ENCODE measurements at regions not wholly inside any gene's neighbourhood (a gene's known extent, or its start where the extent isn't known, plus 50 kb on each side); places are given as distances from the start of the nearest gene placed in this dataset.

GRCh38 chr7:25295387-25295786, 67.1 kb upstream of the NPVF start (continued):
- no peak for TF ChIP-seq CTCF (IDR thresholded peaks at IDR 0.05 in 2 of 3, conservative IDR thresholded peaks at IDR 0.05 in 1 of 3; ENCODE audit: borderline replicate concordance in 1 of 3, insufficient read depth in 1 of 3, low read depth in 2 of 3, low read length in 2 of 3)
- TF ChIP-seq CEBPB (IDR thresholded peaks at IDR 0.05; ENCODE audit: low read depth): no peak
- no peak for TF ChIP-seq EGR1 (IDR thresholded peaks at IDR 0.05; ENCODE audit: low read depth)
- no peak for TF ChIP-seq EZH2phosphoT487 (IDR thresholded peaks at IDR 0.05; ENCODE audit: borderline replicate concordance)
- TF ChIP-seq YY1 (IDR thresholded peaks at IDR 0.05; ENCODE audit: extremely low read depth, insufficient replicate concordance, low read depth, low read length): no peak
- TF ChIP-seq POLR2A (IDR thresholded peaks at IDR 0.05; ENCODE audit: borderline replicate concordance, extremely low read depth, insufficient read depth, insufficient read length): no peak
- TF ChIP-seq ZFX (IDR thresholded peaks at IDR 0.05): no peak
- no peak for TF ChIP-seq ZBTB33 (IDR thresholded peaks at IDR 0.05; ENCODE audit: extremely low read depth, insufficient replicate concordance, low read length)
- TF ChIP-seq POLR2AphosphoS5 (IDR thresholded peaks at IDR 0.05; ENCODE audit: low read depth, low read length): no peak

GRCh38 chr7:25296086-25296485, 67.8 kb upstream of the NPVF start:
- Histone ChIP-seq H3K9me2 (ENCODE audit: insufficient read depth) (no peaks in the 10 kb centered on the region), H3K4me2 (ENCODE audit: low read length) (no peak overlapping the region), H4K20me1 (ENCODE audit: insufficient read depth) (no peaks in the 10 kb centered on the region), H3K9ac (ENCODE audit: low read length) (no peak overlapping the region), H2AFZ (ENCODE audit: low read depth, low read length, poor library complexity, severe bottlenecking) (no peak overlapping the region), H3K27me3 (ENCODE audit: insufficient read depth, low read length) (peaks cover 9% of the 10 kb centered on the region; the same call in 1 of the 2 replicates), H3K36me3 (ENCODE audit: control insufficient read depth in 1 of 2, insufficient read depth in 2 of 2, low read length in 2 of 2) (no peaks in the 10 kb centered on the region), H3K9me3 (ENCODE audit: control insufficient read depth in 1 of 2, insufficient read depth in 1 of 2, low read depth in 1 of 2, low read length in 2 of 2) (no peaks in the 10 kb centered on the region), H3K4me1 (ENCODE audit: control insufficient read depth in 1 of 2, insufficient read depth in 2 of 2, low read length in 2 of 2) (no peaks in the 10 kb centered on the region), H3K79me2 (ENCODE audit: insufficient read depth, low read length) (no peaks in the 10 kb centered on the region), H3K4me3 (replicated peaks in 1 of 2; ENCODE audit: low read depth in 1 of 2, low read length in 2 of 2) (no peak overlapping the region), H3K27ac (ENCODE audit: low read depth, low read length) (no peak overlapping the region)
- ChIA-PET CTCF (no interaction called here), POLR2A (no interaction called here), RAD21 (ENCODE audit: low non-redundant PET in 1 of 2, low total read pairs in 2 of 2, uncharacterized antibody in 2 of 2, unreplicated experiment in 2 of 2) (no interaction called here)
- no peak for ATAC-seq
- DNase-seq (ENCODE audit: low read depth, low spot score): no peak
- TF ChIP-seq EZH2phosphoT487 (IDR thresholded peaks at IDR 0.05; ENCODE audit: borderline replicate concordance) (no peak), SRF (IDR thresholded peaks at IDR 0.05; ENCODE audit: low read depth) (no peak), CTCF (IDR thresholded peaks at IDR 0.05 in 2 of 3, conservative IDR thresholded peaks at IDR 0.05 in 1 of 3; ENCODE audit: borderline replicate concordance in 1 of 3, insufficient read depth in 1 of 3, low read depth in 2 of 3, low read length in 2 of 3) (no peak), JUND (IDR thresholded peaks at IDR 0.05) (no peak), CBX3 (IDR thresholded peaks at IDR 0.05; ENCODE audit: low read depth) (no peak), MAX (IDR thresholded peaks at IDR 0.05) (no peak), POLR2AphosphoS5 (IDR thresholded peaks at IDR 0.05; ENCODE audit: low read depth, low read length) (no peak), RAD21 (IDR thresholded peaks at IDR 0.05; ENCODE audit: low read depth) (no peak), ATF3 (IDR thresholded peaks at IDR 0.05) (no peak), ZNF274 (IDR thresholded peaks at IDR 0.05; ENCODE audit: low read depth, low read length) (no peak), YY1 (IDR thresholded peaks at IDR 0.05; ENCODE audit: extremely low read depth, insufficient replicate concordance, low read depth, low read length) (no peak), ZBTB33 (IDR thresholded peaks at IDR 0.05; ENCODE audit: extremely low read depth, insufficient replicate concordance, low read length) (no peak)
- BruUV-seq (replicated peaks): no TSS peak
- intact Hi-C loops (cut with micrococcal nuclease): no loop called here

Measured in HCT116 (cell line).